ENCODE measurements at regions not wholly inside any gene's neighbourhood (a gene's known extent, or its start where the extent isn't known, plus 50 kb on each side); places are given as distances from the start of the nearest gene placed in this dataset.
"Not testable (repeated sequence)": the region's sequence is repeated elsewhere in the genome, so short reads cannot be mapped to it uniquely, and the experiment has no call there.

DNA sequence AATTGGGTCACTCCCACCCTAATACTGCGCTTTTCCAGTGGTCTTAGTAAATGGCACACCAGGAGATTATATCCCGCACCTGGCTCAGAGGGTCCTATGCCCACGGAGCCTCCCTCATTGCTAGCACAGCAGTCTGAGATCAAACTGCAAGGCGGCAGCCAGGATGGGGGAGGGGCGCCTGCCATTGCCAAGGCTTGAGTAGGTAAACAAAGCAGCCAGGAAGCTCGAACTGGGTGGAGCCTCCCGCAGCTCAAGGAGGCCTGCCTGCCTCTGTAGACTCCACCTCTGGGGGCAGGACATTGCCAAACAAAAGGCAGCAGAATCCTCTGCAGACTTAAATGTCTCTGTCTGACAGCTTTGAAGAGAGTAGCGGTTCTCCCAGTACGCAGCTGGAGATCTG lies 52.4 kb upstream of the PMPCB start:
- WGBS (ENCODE audit: insufficient coverage) = 90% methylated on average over 7 of the region's 9 CpGs
- H3K4me3 Mint-ChIP-seq; H3K9me3 ChIP-seq (ENCODE audit: control extremely low read depth in 1 of 3, control insufficient read depth in 2 of 3, insufficient read depth in 1 of 3, low read length in 2 of 3); CTCF ChIA-PET; H3K27ac Mint-ChIP-seq; H3K9me3 Mint-ChIP-seq (ENCODE audit: insufficient read depth); H3K27me3 Mint-ChIP-seq; intact Hi-C loops (cut with micrococcal nuclease); H3K27ac ChIP-seq (ENCODE audit: low read length in 2 of 2); H3K4me1 Mint-ChIP-seq; H3K9ac ChIP-seq (ENCODE audit: low read length); H3K79me2 ChIP-seq (ENCODE audit: control insufficient read depth, insufficient read depth, low read length); H3K4me3 ChIP-seq (ENCODE audit: control extremely low read depth in 1 of 5, extremely low read depth in 1 of 5, insufficient read depth in 1 of 5, low read depth in 2 of 5, low read length in 4 of 5); H2AFZ ChIP-seq (ENCODE audit: insufficient read depth, low read depth, low read length, poor library complexity, severe bottlenecking); H3K27me3 ChIP-seq (replicated peaks in 1 of 4; ENCODE audit: control extremely low read depth in 1 of 4, control insufficient read depth in 3 of 4, insufficient read depth in 4 of 4, low read length in 3 of 4); DNase-seq; H3K4me2 ChIP-seq (replicated peaks; ENCODE audit: low read depth, low read length, poor library complexity, severe bottlenecking); POLR2A ChIA-PET; H3K36me3 ChIP-seq (replicated peaks in 1 of 2; ENCODE audit: control extremely low read depth in 1 of 2, control insufficient read depth in 1 of 2, extremely low read depth in 1 of 2, insufficient read depth in 2 of 2, low read length in 1 of 2); ATAC-seq (ENCODE audit: low read depth); H4K20me1 ChIP-seq (ENCODE audit: control insufficient read depth, insufficient read depth, low read length, poor library complexity, severe bottlenecking); H3K4me1 ChIP-seq (ENCODE audit: control insufficient read depth in 2 of 2, insufficient read depth in 2 of 2, low read length in 2 of 2): not testable (repeated sequence)

DNA sequence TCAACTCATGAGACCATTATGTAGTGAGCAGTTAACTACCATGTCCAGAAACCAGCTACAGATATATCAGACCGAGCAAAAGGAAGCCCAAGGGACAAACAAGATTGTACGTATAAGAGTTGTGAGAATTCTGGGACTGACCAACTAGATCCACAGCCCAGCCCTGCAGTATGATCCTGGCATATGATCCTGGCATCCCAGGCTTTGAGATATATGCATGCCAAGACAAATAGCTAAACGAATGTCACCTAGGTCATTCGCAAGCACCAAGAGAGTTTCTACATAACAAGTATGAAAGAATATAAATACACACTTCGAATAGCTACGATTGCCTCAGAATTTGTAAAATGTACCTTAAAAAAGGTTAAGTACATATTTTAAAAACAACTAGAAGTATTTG lies 56.4 kb upstream of the PMPCB start:
- Histone ChIP-seq H4K20me1 (ENCODE audit: control insufficient read depth, insufficient read depth, low read length, poor library complexity, severe bottlenecking) (no peaks in the 10 kb centered on the region), H2AFZ (ENCODE audit: insufficient read depth, low read depth, low read length, poor library complexity, severe bottlenecking) (no peak overlapping the region), H3K27ac (ENCODE audit: low read length in 2 of 2) (no peak overlapping the region), H3K4me1 (ENCODE audit: control insufficient read depth in 2 of 2, insufficient read depth in 2 of 2, low read length in 2 of 2) (no peaks in the 10 kb centered on the region), H3K79me2 (ENCODE audit: control insufficient read depth, insufficient read depth, low read length) (no peaks in the 10 kb centered on the region), H3K36me3 (replicated peaks in 1 of 2; ENCODE audit: control extremely low read depth in 1 of 2, control insufficient read depth in 1 of 2, extremely low read depth in 1 of 2, insufficient read depth in 2 of 2, low read length in 1 of 2) (no peaks in the 10 kb centered on the region), H3K4me3 (ENCODE audit: control extremely low read depth in 1 of 5, extremely low read depth in 1 of 5, insufficient read depth in 1 of 5, low read depth in 2 of 5, low read length in 4 of 5) (no peak overlapping the region), H3K9me3 (ENCODE audit: control extremely low read depth in 1 of 3, control insufficient read depth in 2 of 3, insufficient read depth in 1 of 3, low read length in 2 of 3) (peaks cover 0 to 6% (median 0%) of the 10 kb centered on the region in 3 donors), H3K27me3 (replicated peaks in 1 of 4; ENCODE audit: control extremely low read depth in 1 of 4, control insufficient read depth in 3 of 4, insufficient read depth in 4 of 4, low read length in 3 of 4) (no peaks in the 10 kb centered on the region), H3K4me2 (replicated peaks; ENCODE audit: low read depth, low read length, poor library complexity, severe bottlenecking) (no peak overlapping the region), H3K9ac (ENCODE audit: low read length) (no peak overlapping the region)
- intact Hi-C loops (cut with micrococcal nuclease) = no loop called here
- ATAC-seq (ENCODE audit: low read depth) = no peak
- ChIA-PET POLR2A (no interaction called here), CTCF (no interaction called here)
- no peak for DNase-seq
- no CpG with 5 or more reads among the region's 6 CpGs for WGBS (ENCODE audit: insufficient coverage)
- no peak overlapping the region for H3K27ac Mint-ChIP-seq
- TF ChIP-seq, protein P1, sequence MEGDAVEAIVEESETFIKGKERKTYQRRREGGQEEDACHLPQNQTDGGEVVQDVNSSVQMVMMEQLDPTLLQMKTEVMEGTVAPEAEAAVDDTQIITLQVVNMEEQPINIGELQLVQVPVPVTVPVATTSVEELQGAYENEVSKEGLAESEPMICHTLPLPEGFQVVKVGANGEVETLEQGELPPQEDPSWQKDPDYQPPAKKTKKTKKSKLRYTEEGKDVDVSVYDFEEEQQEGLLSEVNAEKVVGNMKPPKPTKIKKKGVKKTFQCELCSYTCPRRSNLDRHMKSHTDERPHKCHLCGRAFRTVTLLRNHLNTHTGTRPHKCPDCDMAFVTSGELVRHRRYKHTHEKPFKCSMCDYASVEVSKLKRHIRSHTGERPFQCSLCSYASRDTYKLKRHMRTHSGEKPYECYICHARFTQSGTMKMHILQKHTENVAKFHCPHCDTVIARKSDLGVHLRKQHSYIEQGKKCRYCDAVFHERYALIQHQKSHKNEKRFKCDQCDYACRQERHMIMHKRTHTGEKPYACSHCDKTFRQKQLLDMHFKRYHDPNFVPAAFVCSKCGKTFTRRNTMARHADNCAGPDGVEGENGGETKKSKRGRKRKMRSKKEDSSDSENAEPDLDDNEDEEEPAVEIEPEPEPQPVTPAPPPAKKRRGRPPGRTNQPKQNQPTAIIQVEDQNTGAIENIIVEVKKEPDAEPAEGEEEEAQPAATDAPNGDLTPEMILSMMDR (IDR thresholded peaks at IDR 0.05) = no peak
- TF ChIP-seq EZH2 (IDR thresholded peaks at IDR 0.05; ENCODE audit: borderline replicate concordance, insufficient read depth, low read depth, low read length, poor library complexity, severe bottlenecking) = no peak
- H3K4me1 Mint-ChIP-seq = no peaks in the 10 kb centered on the region
- no peaks in the 10 kb centered on the region for H3K27me3 Mint-ChIP-seq
- H3K4me3 Mint-ChIP-seq = no peak overlapping the region
- no peaks in the 10 kb centered on the region for H3K9me3 Mint-ChIP-seq (ENCODE audit: insufficient read depth)

DNA sequence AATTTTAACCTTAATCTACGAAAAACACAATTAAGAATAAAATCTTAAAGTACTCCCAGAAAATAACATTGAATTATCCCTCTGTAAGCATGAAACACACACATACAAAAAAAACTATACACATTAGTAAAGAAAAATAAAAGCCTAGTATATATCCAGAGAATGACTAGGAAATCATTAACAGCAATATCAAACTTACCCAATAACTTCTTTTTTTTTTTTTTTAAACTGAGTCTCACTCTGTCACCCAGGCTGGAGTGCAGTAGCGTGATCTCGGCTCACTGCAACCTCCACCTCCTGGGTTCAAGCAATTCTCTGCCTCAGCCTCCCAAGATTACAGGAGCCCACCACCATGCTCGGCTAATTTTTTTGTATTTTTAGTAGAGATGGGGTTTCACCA lies 61.4 kb upstream of the PMPCB start:
- POLR2A ChIA-PET; H3K4me3 Mint-ChIP-seq; H3K36me3 ChIP-seq (replicated peaks in 1 of 2; ENCODE audit: control extremely low read depth in 1 of 2, control insufficient read depth in 1 of 2, extremely low read depth in 1 of 2, insufficient read depth in 2 of 2, low read length in 1 of 2); H3K4me3 ChIP-seq (ENCODE audit: control extremely low read depth in 1 of 5, extremely low read depth in 1 of 5, insufficient read depth in 1 of 5, low read depth in 2 of 5, low read length in 4 of 5); H3K79me2 ChIP-seq (ENCODE audit: control insufficient read depth, insufficient read depth, low read length); H3K9me3 Mint-ChIP-seq (ENCODE audit: insufficient read depth); H3K4me1 Mint-ChIP-seq; H3K27me3 Mint-ChIP-seq; DNase-seq; H3K27me3 ChIP-seq (replicated peaks in 1 of 4; ENCODE audit: control extremely low read depth in 1 of 4, control insufficient read depth in 3 of 4, insufficient read depth in 4 of 4, low read length in 3 of 4); intact Hi-C loops (cut with micrococcal nuclease); H2AFZ ChIP-seq (ENCODE audit: insufficient read depth, low read depth, low read length, poor library complexity, severe bottlenecking); H3K4me1 ChIP-seq (ENCODE audit: control insufficient read depth in 2 of 2, insufficient read depth in 2 of 2, low read length in 2 of 2); H3K9ac ChIP-seq (ENCODE audit: low read length); CTCF ChIA-PET; H4K20me1 ChIP-seq (ENCODE audit: control insufficient read depth, insufficient read depth, low read length, poor library complexity, severe bottlenecking); H3K27ac ChIP-seq (ENCODE audit: low read length in 2 of 2); H3K4me2 ChIP-seq (replicated peaks; ENCODE audit: low read depth, low read length, poor library complexity, severe bottlenecking); ATAC-seq (ENCODE audit: low read depth); H3K9me3 ChIP-seq (ENCODE audit: control extremely low read depth in 1 of 3, control insufficient read depth in 2 of 3, insufficient read depth in 1 of 3, low read length in 2 of 3); H3K27ac Mint-ChIP-seq: not testable (repeated sequence)
- no CpG with 5 or more reads among the region's 4 CpGs for WGBS (ENCODE audit: insufficient coverage)

All from B cell (primary cell).